GM13976 (cell line): ENCODE measurements at regions not wholly inside any gene's neighbourhood (a gene's known extent, or its start where the extent isn't known, plus 50 kb on each side); places are given as distances from the start of the nearest gene placed in this dataset.

Source experiments
- DNase-seq: peaks from one replicate; pipeline ENCODE4 v3.0.0; 2012; ENCODE audit warnings: low spot score
- in situ Hi-C: fragments of 300-500 bp; cut with MboI; formaldehyde crosslinking; loops from one replicate; pipeline ENCODE4 v1.12.0; 2022; ENCODE audit warnings: low sequenced_read_pairs, mixed read lengths, inconsistent platforms; ENCODE audit not compliant: unreplicated experiment
- TF ChIP-seq, protein P1 (sequence below): IDR thresholded peaks from 2 replicates; pipeline ENCODE4 v1.5.1; 2012; ENCODE audit warnings: borderline replicate concordance, mild to moderate bottlenecking; ENCODE audit not compliant: insufficient read depth; ENCODE audit errors: extremely low read depth, missing control alignments, control extremely low read depth

DNA sequence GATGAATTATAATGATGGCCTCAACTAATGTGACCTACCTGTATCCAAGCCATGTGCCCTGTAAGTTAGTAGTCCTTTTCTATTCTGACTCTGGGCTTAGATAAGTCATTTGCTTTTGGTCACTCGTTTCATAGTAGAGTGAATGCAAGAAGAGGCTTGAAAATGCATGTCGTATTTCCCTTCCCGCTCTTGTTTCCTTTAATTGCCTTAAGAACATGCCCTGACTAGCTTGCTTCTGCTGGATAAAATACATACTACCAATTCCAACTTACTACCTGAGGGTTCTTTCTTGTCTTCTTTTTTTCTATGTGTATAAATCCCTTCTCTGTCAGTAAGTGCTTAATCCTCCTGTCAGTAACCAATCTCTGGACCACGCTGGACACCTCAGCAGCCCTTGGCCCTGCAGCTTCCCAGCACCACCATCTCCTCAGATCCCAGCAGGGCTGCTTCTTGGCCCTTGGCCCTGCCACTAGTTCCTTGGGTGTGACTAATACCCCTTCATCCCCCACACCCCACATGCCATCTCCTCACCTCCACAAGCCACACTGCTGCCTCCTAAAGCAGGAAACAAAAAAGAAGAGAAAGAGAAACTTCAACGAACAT, 771.7 kb downstream of the IGSF11 start:
- TF ChIP-seq, protein P1, sequence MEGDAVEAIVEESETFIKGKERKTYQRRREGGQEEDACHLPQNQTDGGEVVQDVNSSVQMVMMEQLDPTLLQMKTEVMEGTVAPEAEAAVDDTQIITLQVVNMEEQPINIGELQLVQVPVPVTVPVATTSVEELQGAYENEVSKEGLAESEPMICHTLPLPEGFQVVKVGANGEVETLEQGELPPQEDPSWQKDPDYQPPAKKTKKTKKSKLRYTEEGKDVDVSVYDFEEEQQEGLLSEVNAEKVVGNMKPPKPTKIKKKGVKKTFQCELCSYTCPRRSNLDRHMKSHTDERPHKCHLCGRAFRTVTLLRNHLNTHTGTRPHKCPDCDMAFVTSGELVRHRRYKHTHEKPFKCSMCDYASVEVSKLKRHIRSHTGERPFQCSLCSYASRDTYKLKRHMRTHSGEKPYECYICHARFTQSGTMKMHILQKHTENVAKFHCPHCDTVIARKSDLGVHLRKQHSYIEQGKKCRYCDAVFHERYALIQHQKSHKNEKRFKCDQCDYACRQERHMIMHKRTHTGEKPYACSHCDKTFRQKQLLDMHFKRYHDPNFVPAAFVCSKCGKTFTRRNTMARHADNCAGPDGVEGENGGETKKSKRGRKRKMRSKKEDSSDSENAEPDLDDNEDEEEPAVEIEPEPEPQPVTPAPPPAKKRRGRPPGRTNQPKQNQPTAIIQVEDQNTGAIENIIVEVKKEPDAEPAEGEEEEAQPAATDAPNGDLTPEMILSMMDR: no peak
- in situ Hi-C loops: no loop called here
- no peak for DNase-seq

DNA sequence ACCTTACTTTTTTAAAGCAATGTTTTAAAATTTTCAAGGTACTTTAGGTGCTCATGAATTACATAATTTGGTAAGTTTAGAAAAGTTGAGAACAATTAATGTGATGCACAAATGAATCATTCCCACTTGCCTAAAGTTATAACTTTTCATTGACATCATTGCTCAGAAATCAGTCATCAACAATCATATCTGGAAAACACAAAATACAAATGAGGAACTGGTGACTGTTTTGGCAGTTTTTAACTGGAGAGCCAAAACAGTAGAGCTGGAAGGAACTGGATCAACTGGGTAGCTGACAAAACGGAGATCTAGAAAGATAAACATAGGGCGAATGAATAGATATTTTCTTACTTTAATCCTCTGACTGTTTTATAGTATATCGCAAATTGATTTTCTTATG, 767.1 kb downstream of the IGSF11 start:
- TF ChIP-seq, protein P1: no peak
- in situ Hi-C loops: no loop called here
- no peak for DNase-seq

DNA sequence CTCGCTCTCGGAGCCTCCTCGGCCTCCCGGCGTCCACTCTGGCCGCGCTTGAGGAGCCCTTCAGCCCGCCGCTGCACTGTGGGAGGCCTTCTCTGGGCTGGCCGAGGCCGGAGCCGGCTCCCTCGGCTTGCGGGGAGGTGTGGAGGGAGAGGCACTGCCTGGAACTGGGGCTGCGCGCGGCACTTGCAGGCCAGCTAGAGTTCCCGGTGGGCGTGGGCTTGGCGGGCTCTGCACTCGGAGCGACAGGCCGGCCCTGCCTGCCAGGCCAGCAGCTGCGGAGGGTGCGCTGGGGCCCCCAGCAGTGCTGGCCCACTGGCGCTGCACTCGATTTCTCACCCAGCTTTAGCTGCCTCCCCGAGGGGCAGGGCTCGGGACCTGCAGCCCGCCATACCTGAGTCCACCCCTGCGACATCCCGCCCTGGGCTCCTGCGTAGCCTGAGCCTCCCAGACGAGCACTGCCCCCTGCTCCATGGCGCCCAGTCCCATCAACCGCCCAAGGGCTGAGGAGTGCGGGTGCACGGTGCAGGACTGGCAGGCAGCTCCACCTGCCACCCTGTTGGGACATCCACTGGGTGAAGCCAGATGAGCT, 765.0 kb downstream of the IGSF11 start:
- in situ Hi-C loops: no loop called here
- DNase-seq: no peak
- TF ChIP-seq, protein P1: no peak

DNA sequence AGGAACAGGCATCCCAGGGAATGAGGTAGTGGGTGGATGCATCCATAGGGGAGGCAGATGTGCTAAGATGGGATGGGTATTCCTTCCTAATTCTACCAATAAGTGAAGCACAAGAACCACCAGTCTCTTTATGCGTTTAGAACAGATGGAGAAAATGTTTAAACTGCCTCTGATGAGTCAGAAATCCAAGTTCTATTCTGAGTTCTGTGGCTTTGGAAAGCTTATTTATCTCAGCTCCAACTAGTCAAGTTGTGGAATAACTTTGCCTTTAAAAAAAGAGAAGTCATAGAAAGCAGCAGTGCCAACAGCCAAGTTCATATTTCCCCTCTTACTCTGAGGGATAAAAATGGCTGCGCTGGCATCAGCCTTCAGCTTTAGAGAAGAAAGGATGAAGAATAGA, 761.7 kb downstream of the IGSF11 start:
- no peak for DNase-seq
- TF ChIP-seq, protein P1: no peak
- in situ Hi-C loops: no loop called here

DNA sequence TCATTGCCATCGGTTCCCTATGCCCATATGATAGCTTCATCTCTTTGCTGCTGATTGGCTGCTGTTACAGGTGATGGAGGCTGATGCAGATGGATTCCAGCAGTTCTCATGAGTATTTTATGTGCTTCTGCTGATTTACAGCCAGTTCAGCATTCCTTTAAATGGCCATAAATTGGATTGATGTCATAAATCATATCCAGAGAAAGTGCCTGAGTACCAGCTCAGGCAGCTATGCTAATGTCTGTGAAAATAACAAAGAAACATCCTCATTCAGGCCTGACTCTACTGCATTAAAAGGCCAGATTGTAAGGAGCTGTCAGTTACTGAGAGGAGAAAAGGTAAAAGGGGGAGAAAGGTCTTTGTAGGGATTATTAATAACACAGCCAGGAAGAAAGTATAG, 756.8 kb downstream of the IGSF11 start:
- DNase-seq: no peak
- TF ChIP-seq, protein P1: no peak

DNA sequence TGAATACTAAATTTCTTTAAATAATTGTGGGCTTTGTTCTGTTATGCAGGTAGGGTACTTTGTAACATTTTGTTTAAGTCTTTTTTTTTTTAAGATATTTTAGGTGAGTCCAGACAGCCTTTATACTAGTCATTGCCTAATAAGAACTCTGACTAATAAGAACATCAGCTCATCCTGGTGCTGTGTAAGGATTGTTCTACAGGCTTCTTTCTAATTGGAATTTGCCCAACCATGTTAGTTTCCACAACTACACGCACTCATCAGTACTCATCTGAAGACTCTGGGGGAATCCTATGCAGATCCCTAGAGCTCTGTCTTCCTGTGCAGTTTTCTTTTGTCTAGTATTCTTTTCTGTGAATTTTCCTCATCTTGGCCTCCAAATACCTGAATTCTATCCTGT, 741.8 kb downstream of the IGSF11 start:
- DNase-seq: no peak
- in situ Hi-C loops: no loop called here
- TF ChIP-seq, protein P1: no peak

More for the DNA sequence above, 756.8 kb downstream of the IGSF11 start:
- in situ Hi-C loops: no loop called here
